ENCODE measurements at regions not wholly inside any gene's neighbourhood (a gene's known extent, or its start where the extent isn't known, plus 50 kb on each side); places are given as distances from the start of the nearest gene placed in this dataset.
A peak's percentile ranks its signal among the peaks of the same experiment; 100 is the strongest.

DNA sequence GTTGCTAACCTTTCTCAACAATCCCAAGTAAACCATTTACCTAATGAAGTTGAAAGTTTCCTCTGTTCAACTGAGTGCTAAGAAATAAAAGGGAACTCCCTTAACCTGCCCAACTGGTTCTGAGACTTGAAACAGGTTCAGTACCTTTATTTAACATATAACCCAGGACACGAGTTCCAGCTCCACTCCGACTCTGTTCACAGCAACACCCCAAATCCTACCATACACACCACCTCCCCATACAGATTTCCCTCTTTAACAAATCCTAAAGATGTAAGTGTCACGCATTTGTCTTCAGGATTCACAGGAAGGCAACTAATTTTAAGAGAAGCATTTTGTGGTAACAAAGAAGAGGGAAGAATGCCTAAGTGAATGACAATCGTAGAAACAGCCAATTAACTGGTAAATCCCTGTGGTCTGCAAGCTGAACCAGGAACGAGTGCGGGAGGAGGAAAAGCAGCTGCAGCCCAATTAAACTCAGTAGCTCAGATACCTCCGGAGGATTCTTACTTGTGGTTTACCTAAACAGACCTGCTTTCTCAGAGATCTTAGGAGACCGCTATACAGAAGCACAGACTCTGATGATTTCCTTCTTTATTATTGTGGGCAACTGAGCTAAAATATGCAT, 134.5 kb upstream of the MAGI3 start:
- Mint-ChIP-seq H3K9me3 (no peaks in the 10 kb centered on the region), H3K27ac (no peak overlapping the region), H3K27me3 (peaks cover 9 to 31% of the 10 kb centered on the region in 2 donors), H3K4me3 (no peak overlapping the region), H3K4me1 (no peaks in the 10 kb centered on the region), H3K36me3 (no peaks in the 10 kb centered on the region)
- Histone ChIP-seq H3K4me3 (ENCODE audit: low read length) (no peak overlapping the region), H3K27ac (ENCODE audit: low read depth, low read length) (no peak overlapping the region), H3K9me3 (ENCODE audit: low read length) (no peaks in the 10 kb centered on the region), H3K36me3 (ENCODE audit: insufficient read depth, low read length) (no peaks in the 10 kb centered on the region), H3K27me3 (ENCODE audit: insufficient read depth, low read length, poor library complexity, severe bottlenecking) (peaks cover 5% of the 10 kb centered on the region), H3K4me1 (ENCODE audit: insufficient read depth, low read length) (no peaks in the 10 kb centered on the region)
- DNase-seq, result no peak
- CTCF ChIA-PET, result no interaction called here
- POLR2A ChIA-PET, result no interaction called here

DNA sequence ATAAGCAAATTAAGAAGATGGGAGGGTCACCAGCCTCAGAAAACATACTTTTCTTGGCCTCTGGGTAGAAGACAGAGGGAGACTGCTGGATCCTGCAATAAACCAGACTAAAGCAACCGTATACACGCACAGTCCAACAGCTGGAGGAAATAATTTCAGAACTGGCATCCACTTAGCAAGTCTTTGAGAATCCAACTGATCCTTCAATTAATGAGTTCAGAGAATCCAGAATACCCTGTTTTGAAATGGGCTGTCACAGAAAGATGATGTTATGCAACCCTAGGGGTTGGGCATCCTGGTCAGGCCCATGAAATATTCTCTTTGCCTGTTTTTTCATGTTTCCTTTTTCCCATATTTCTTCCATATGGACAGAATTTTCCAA, 134.0 kb upstream of the MAGI3 start:
- peak overlapping the region in 1 of 8 donors; percentile 25 for H3K27ac Mint-ChIP-seq
- H3K36me3 ChIP-seq (ENCODE audit: insufficient read depth, low read length), result no peaks in the 10 kb centered on the region
- no peaks in the 10 kb centered on the region for H3K9me3 Mint-ChIP-seq
- DNase-seq, result no peak
- no peak overlapping the region for H3K27ac ChIP-seq (ENCODE audit: low read depth, low read length)
- H3K4me1 ChIP-seq (ENCODE audit: insufficient read depth, low read length), result no peaks in the 10 kb centered on the region
- ChIA-PET CTCF (no interaction called here), POLR2A (no interaction called here)
- peaks cover 8% of the 10 kb centered on the region for H3K27me3 ChIP-seq (ENCODE audit: insufficient read depth, low read length, poor library complexity, severe bottlenecking)
- no peak overlapping the region for H3K4me3 Mint-ChIP-seq
- H3K27me3 Mint-ChIP-seq, result peaks cover 12 to 36% of the 10 kb centered on the region in 2 donors
- H3K4me1 Mint-ChIP-seq, result no peaks in the 10 kb centered on the region
- H3K36me3 Mint-ChIP-seq, result no peaks in the 10 kb centered on the region
- no peak overlapping the region for H3K4me3 ChIP-seq (ENCODE audit: low read length)
- no peaks in the 10 kb centered on the region for H3K9me3 ChIP-seq (ENCODE audit: low read length)

DNA sequence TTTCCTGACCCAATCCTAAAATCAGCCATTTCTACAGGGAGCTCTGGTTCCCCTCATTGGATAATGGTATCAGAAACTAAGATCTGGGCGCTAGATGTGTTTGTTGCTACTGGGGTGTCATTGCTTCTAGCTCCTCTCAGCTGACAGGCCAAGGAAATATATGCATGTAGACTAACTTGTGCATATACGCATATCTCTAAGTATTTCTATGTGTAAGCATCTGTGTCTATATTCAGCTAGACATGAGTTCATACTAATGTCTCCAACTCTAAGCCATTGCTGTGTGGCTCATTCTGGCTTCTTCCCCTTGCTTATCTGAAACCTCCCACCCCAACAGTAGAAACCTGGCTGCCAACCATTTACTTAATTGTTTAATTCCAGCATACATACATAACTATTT, 130.3 kb upstream of the MAGI3 start:
- ChIA-PET CTCF (no interaction called here), POLR2A (no interaction called here)
- Mint-ChIP-seq H3K36me3 (no peaks in the 10 kb centered on the region), H3K27me3 (peaks cover 9 to 42% of the 10 kb centered on the region in 2 donors), H3K9me3 (no peaks in the 10 kb centered on the region), H3K4me3 (no peak overlapping the region), H3K4me1 (no peaks in the 10 kb centered on the region), H3K27ac (no peak overlapping the region)
- no peaks in the 10 kb centered on the region for H3K36me3 ChIP-seq (ENCODE audit: insufficient read depth, low read length)
- DNase-seq, result no peak
- peaks cover 8% of the 10 kb centered on the region for H3K27me3 ChIP-seq (ENCODE audit: insufficient read depth, low read length, poor library complexity, severe bottlenecking)
- H3K4me1 ChIP-seq (ENCODE audit: insufficient read depth, low read length), result no peaks in the 10 kb centered on the region
- H3K27ac ChIP-seq (ENCODE audit: low read depth, low read length), result no peak overlapping the region
- no peaks in the 10 kb centered on the region for H3K9me3 ChIP-seq (ENCODE audit: low read length)
- H3K4me3 ChIP-seq (ENCODE audit: low read length), result no peak overlapping the region

DNA sequence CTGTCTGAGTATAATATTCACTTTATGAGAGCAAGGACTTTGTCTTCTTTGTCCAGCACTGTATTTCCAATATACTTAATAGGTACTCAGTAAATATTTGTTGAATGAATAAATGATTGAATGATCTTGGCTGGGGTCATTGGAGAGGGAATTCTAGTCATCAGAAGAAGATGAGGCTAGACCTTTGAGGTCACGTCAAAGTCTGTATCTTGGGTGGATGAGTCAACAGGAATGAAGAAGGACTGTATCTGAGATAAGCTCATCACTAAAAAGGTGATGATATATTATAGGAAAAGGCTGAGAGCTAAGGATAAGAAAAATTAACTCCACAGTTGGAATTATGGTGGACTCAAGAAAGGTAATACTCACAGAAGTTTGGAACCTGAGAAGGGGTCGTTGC, 125.1 kb upstream of the MAGI3 start:
- H3K4me3 ChIP-seq (ENCODE audit: low read length), result no peak overlapping the region
- no peak overlapping the region for H3K27ac ChIP-seq (ENCODE audit: low read depth, low read length)
- no peaks in the 10 kb centered on the region for H3K9me3 ChIP-seq (ENCODE audit: low read length)
- H3K27ac Mint-ChIP-seq, result no peak overlapping the region
- H3K27me3 Mint-ChIP-seq, result peaks cover 7 to 27% of the 10 kb centered on the region in 2 donors
- no peaks in the 10 kb centered on the region for H3K36me3 ChIP-seq (ENCODE audit: insufficient read depth, low read length)
- no peak for DNase-seq
- peaks cover 8% of the 10 kb centered on the region for H3K27me3 ChIP-seq (ENCODE audit: insufficient read depth, low read length, poor library complexity, severe bottlenecking)
- H3K4me3 Mint-ChIP-seq, result no peak overlapping the region
- H3K4me1 Mint-ChIP-seq, result no peaks in the 10 kb centered on the region
- no peaks in the 10 kb centered on the region for H3K9me3 Mint-ChIP-seq
- no peaks in the 10 kb centered on the region for H3K4me1 ChIP-seq (ENCODE audit: insufficient read depth, low read length)
- no peaks in the 10 kb centered on the region for H3K36me3 Mint-ChIP-seq
- CTCF ChIA-PET, result no interaction called here
- POLR2A ChIA-PET, result no interaction called here

DNA sequence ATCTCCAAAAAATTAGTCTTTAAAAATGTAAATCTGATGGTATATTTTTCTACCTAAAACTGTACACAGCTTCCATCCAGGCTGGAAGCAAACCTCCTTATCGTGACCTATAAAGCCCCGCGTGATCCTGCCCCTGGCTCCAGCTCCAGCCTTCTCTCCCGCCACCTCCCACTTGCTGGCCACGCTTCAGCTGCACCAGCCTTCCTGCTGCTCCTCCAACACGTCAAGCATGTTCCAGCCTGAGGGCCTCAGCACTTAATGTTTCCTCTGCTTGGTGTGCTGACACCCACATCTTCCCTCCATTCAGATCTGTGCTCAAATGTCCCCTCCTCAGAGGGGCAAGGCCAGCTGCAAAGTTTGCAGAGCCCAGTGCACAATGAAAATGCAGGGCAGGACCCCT, 123.5 kb upstream of the MAGI3 start:
- H3K4me1 ChIP-seq (ENCODE audit: insufficient read depth, low read length), result no peaks in the 10 kb centered on the region
- Mint-ChIP-seq H3K4me3 (no peak overlapping the region), H3K36me3 (no peaks in the 10 kb centered on the region), H3K9me3 (no peaks in the 10 kb centered on the region), H3K27ac (no peak overlapping the region), H3K27me3 (peaks cover 4 to 22% of the 10 kb centered on the region in 2 donors), H3K4me1 (no peaks in the 10 kb centered on the region)
- DNase-seq, result no peak
- POLR2A ChIA-PET, result no interaction called here
- no peaks in the 10 kb centered on the region for H3K36me3 ChIP-seq (ENCODE audit: insufficient read depth, low read length)
- CTCF ChIA-PET, result no interaction called here
- H3K4me3 ChIP-seq (ENCODE audit: low read length), result no peak overlapping the region
- H3K9me3 ChIP-seq (ENCODE audit: low read length), result no peaks in the 10 kb centered on the region
- H3K27ac ChIP-seq (ENCODE audit: low read depth, low read length), result no peak overlapping the region
- no peaks in the 10 kb centered on the region for H3K27me3 ChIP-seq (ENCODE audit: insufficient read depth, low read length, poor library complexity, severe bottlenecking)

DNA sequence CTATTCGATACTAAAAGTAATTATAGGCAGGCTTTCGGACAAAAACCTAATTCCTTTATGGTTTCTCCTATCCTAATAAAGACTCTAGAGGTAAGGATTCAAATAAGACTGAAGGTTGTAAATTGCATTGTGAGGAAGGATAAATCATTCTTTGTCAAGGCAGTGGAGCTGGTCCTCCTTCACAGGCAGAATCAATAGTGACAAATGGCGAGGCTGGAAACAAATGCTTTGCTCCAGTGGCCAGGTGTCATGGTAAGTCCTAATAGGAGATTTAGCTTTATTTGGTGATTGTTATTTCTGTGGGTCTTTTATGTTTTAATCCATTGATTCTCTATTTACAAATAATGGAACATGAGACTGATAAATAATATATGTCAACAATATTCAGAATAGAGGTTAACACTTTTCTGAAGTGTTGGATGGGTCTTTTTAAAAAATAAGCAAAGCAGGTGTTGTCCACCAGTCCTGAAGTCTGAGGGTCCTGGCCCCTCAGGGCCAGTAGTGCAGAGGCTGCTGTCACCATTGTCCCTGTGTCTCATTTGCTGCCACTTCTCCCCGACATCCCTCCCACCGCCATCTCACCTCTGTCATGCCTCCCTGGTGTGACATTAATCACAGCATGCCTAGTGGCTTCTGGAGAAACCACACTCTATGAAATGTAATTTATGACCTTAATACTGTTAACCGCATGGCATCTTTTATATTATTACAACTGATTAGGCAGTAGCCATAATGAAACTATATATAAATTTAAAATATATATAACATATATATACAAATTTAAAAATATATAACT, 120.9 kb upstream of the MAGI3 start:
- H3K27ac ChIP-seq (ENCODE audit: low read depth, low read length), result no peak overlapping the region
- ChIA-PET CTCF (no interaction called here), POLR2A (no interaction called here)
- Mint-ChIP-seq H3K27me3 (peaks cover 2 to 19% of the 10 kb centered on the region in 2 donors), H3K4me1 (no peaks in the 10 kb centered on the region), H3K27ac (no peak overlapping the region), H3K36me3 (no peaks in the 10 kb centered on the region), H3K4me3 (no peak overlapping the region), H3K9me3 (no peaks in the 10 kb centered on the region)
- no peak for DNase-seq
- no peaks in the 10 kb centered on the region for H3K36me3 ChIP-seq (ENCODE audit: insufficient read depth, low read length)
- H3K4me3 ChIP-seq (ENCODE audit: low read length), result no peak overlapping the region
- no peaks in the 10 kb centered on the region for H3K27me3 ChIP-seq (ENCODE audit: insufficient read depth, low read length, poor library complexity, severe bottlenecking)
- H3K9me3 ChIP-seq (ENCODE audit: low read length), result no peaks in the 10 kb centered on the region
- no peaks in the 10 kb centered on the region for H3K4me1 ChIP-seq (ENCODE audit: insufficient read depth, low read length)

DNA sequence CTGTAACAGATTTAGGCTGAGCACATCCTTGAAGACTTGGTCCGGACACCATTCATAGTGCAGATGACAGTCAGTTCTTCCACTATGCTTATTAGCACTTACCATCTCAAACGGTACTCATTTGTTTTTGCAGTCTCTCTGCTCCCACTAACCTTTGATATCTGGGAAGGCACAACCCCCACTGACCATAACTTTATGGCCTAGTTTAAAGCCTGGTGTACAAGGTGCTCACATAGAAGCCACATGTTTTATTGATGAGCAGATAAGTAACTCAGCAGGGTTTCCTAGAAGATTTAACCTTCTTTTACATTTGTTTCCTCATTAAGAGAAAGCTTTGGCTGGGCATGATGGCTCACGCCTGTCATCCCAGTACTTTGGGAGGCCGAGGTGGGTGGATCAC, 119.3 kb upstream of the MAGI3 start:
- no peak overlapping the region for H3K27ac Mint-ChIP-seq
- CTCF ChIA-PET, result no interaction called here

DNA sequence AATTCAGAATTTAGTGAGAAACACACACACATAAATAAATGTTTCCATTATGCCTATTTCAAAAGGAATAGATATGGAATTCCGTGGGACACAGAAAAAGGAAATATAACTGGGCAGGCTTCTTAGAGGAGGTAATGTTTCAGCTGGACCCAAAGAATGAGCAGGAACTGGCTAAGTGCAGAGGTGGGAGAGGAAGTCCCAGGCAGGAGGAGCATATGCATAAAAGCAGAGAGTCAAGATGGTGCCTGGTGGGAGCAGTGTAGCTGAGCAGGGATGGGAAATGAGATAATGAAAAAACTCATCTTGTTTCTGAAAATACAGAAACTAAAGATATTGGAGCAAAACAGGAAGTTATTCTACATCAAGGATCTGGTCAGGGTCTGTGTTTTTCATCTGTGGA, 115.2 kb upstream of the MAGI3 start:
- peaks cover 18 to 51% of the 10 kb centered on the region in 2 donors for H3K27me3 Mint-ChIP-seq
- no peak overlapping the region for H3K27ac Mint-ChIP-seq
- Histone ChIP-seq H3K4me3 (ENCODE audit: low read length) (no peak overlapping the region), H3K27ac (ENCODE audit: low read depth, low read length) (no peak overlapping the region), H3K4me1 (ENCODE audit: insufficient read depth, low read length) (no peaks in the 10 kb centered on the region), H3K9me3 (ENCODE audit: low read length) (no peaks in the 10 kb centered on the region), H3K27me3 (ENCODE audit: insufficient read depth, low read length, poor library complexity, severe bottlenecking) (no peaks in the 10 kb centered on the region), H3K36me3 (ENCODE audit: insufficient read depth, low read length) (no peaks in the 10 kb centered on the region)
- POLR2A ChIA-PET, result no interaction called here
- CTCF ChIA-PET, result no interaction called here
- no peak for DNase-seq
- no peaks in the 10 kb centered on the region for H3K4me1 Mint-ChIP-seq
- H3K9me3 Mint-ChIP-seq, result no peaks in the 10 kb centered on the region
- H3K36me3 Mint-ChIP-seq, result no peaks in the 10 kb centered on the region
- no peak overlapping the region for H3K4me3 Mint-ChIP-seq

More for the DNA sequence above, 119.3 kb upstream of the MAGI3 start:
- H3K27me3 ChIP-seq (ENCODE audit: insufficient read depth, low read length, poor library complexity, severe bottlenecking), result no peaks in the 10 kb centered on the region
- no peaks in the 10 kb centered on the region for H3K4me1 Mint-ChIP-seq
- no peaks in the 10 kb centered on the region for H3K36me3 ChIP-seq (ENCODE audit: insufficient read depth, low read length)
- no peak overlapping the region for H3K4me3 Mint-ChIP-seq
- peaks cover 5 to 30% of the 10 kb centered on the region in 2 donors for H3K27me3 Mint-ChIP-seq
- POLR2A ChIA-PET, result no interaction called here
- H3K4me3 ChIP-seq (ENCODE audit: low read length), result no peak overlapping the region
- no peaks in the 10 kb centered on the region for H3K4me1 ChIP-seq (ENCODE audit: insufficient read depth, low read length)
- H3K9me3 Mint-ChIP-seq, result no peaks in the 10 kb centered on the region
- no peaks in the 10 kb centered on the region for H3K9me3 ChIP-seq (ENCODE audit: low read length)
- H3K27ac ChIP-seq (ENCODE audit: low read depth, low read length), result no peak overlapping the region
- H3K36me3 Mint-ChIP-seq, result no peaks in the 10 kb centered on the region
- DNase-seq, result no peak

Measured in CD8-positive, alpha-beta memory T cell (primary cell).